Endothelial cell (in vitro differentiated cells): ENCODE measurements at regions not wholly inside any gene's neighbourhood (a gene's known extent, or its start where the extent isn't known, plus 50 kb on each side); places are given as distances from the start of the nearest gene placed in this dataset.

Experiments used
- DNase-seq: peaks from one replicate; pipeline ENCODE4 v3.0.0; 2021; ENCODE audit warnings: low spot score
- H3K27ac Mint-ChIP-seq: one replicate; pipeline ENCODE4 v1.8.0; 2021; ENCODE audit warnings: mixed read lengths, inconsistent platforms; ENCODE audit not compliant: unreplicated experiment
- H3K27me3 Mint-ChIP-seq: one replicate; pipeline ENCODE4 v1.8.0; 2021; ENCODE audit warnings: mild to moderate bottlenecking, moderate library complexity, mixed read lengths, inconsistent platforms; ENCODE audit not compliant: unreplicated experiment
- H3K36me3 Mint-ChIP-seq: one replicate; pipeline ENCODE4 v1.8.0; 2021; ENCODE audit warnings: mild to moderate bottlenecking, low read depth, mixed read lengths, inconsistent platforms; ENCODE audit not compliant: unreplicated experiment
- H3K4me1 Mint-ChIP-seq: one replicate; pipeline ENCODE4 v1.8.0; 2021; ENCODE audit warnings: mild to moderate bottlenecking, mixed read lengths, inconsistent platforms; ENCODE audit not compliant: unreplicated experiment
- H3K4me3 Mint-ChIP-seq: one replicate; pipeline ENCODE4 v1.8.0; 2021; ENCODE audit warnings: mild to moderate bottlenecking, mixed read lengths, inconsistent platforms; ENCODE audit not compliant: unreplicated experiment
- H3K9me3 Mint-ChIP-seq: one replicate; pipeline ENCODE4 v1.8.0; 2021; ENCODE audit warnings: mixed read lengths, inconsistent platforms; ENCODE audit not compliant: unreplicated experiment
- TF ChIP-seq, protein P1 (sequence below): fragments of 200-600 bp; sonication (generic); IDR thresholded peaks from one replicate; pipeline ENCODE4 v1.5.0; 2021; ENCODE audit warnings: antibody characterized with exemption; ENCODE audit not compliant: unreplicated experiment

DNA sequence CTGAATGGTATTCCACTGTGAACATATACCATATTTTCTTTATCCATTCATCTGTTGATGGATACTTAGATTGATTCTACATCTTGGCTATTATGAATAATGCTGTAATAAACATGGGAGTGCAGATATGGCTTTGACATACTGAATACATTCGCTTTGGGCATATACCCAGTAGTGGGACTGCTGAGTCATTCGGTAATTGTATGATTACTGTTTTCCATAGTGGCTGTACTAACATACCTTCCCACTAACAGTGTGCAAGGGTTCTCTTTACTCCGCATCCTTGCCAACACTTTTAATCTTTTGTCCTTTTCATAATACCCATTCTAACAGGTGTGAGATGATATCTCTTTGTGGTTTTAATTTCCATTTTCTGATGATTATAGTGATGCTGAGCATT, 98.2 kb upstream of the ESR1 start:
- H3K36me3 Mint-ChIP-seq, result no peaks in the 10 kb centered on the region
- H3K27ac Mint-ChIP-seq, result no peak overlapping the region
- TF ChIP-seq, protein P1, sequence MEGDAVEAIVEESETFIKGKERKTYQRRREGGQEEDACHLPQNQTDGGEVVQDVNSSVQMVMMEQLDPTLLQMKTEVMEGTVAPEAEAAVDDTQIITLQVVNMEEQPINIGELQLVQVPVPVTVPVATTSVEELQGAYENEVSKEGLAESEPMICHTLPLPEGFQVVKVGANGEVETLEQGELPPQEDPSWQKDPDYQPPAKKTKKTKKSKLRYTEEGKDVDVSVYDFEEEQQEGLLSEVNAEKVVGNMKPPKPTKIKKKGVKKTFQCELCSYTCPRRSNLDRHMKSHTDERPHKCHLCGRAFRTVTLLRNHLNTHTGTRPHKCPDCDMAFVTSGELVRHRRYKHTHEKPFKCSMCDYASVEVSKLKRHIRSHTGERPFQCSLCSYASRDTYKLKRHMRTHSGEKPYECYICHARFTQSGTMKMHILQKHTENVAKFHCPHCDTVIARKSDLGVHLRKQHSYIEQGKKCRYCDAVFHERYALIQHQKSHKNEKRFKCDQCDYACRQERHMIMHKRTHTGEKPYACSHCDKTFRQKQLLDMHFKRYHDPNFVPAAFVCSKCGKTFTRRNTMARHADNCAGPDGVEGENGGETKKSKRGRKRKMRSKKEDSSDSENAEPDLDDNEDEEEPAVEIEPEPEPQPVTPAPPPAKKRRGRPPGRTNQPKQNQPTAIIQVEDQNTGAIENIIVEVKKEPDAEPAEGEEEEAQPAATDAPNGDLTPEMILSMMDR, result no peak
- no peaks in the 10 kb centered on the region for H3K9me3 Mint-ChIP-seq
- peaks cover 5% of the 10 kb centered on the region for H3K27me3 Mint-ChIP-seq
- H3K4me3 Mint-ChIP-seq, result no peak overlapping the region
- H3K4me1 Mint-ChIP-seq, result no peaks in the 10 kb centered on the region
- DNase-seq, result no peak

DNA sequence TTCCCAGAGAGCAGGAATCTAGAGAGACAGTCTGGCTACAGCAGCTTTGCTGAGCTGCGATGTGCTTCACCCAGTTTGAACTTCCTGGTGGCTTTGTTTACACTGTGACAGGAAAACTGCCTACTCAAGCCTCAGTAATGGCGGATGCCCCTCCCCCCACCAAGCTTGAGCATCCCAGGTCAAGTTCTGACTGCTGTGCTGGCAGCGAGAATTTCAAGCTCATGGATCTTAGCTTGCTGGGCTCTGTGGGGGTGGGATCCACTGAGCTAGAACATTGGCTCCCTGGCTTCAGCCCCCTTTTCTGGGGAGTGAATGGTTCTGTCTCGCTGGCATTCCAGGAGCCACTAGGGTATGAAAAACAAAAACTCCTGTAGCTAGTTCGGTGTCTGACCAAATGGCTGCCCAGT, 91.0 kb upstream of the ESR1 start:
- Mint-ChIP-seq H3K27me3 (peaks cover 5% of the 10 kb centered on the region), H3K4me3 (no peak overlapping the region), H3K36me3 (no peaks in the 10 kb centered on the region), H3K27ac (no peak overlapping the region), H3K9me3 (no peaks in the 10 kb centered on the region), H3K4me1 (no peaks in the 10 kb centered on the region)
- peak; percentile 16 for DNase-seq
- TF ChIP-seq, protein P1, result no peak

DNA sequence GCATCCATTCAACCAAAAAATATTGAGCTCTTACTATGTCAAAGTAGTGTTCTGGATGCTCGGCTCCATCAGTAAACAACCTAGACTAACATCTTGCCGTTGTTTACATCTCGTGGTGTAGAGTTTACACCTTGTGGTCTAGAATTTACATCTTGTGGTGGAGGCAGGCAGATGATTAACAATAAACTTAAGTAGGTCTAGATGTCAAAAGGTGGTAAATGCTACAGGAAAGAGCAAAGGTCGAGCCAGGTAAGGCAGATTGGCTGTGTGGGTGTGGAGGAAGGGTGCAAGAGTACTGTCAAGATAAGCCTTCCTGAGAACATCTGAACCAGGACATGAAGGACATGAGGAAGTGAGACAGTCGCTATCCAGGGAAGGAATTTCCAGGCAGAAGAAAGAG, 88.4 kb upstream of the ESR1 start:
- H3K9me3 Mint-ChIP-seq, result no peaks in the 10 kb centered on the region
- peaks cover 6% of the 10 kb centered on the region for H3K4me1 Mint-ChIP-seq
- no peaks in the 10 kb centered on the region for H3K27me3 Mint-ChIP-seq
- DNase-seq, result no peak
- no peaks in the 10 kb centered on the region for H3K36me3 Mint-ChIP-seq
- TF ChIP-seq, protein P1, result no peak
- no peak overlapping the region for H3K4me3 Mint-ChIP-seq
- H3K27ac Mint-ChIP-seq, result no peak overlapping the region

DNA sequence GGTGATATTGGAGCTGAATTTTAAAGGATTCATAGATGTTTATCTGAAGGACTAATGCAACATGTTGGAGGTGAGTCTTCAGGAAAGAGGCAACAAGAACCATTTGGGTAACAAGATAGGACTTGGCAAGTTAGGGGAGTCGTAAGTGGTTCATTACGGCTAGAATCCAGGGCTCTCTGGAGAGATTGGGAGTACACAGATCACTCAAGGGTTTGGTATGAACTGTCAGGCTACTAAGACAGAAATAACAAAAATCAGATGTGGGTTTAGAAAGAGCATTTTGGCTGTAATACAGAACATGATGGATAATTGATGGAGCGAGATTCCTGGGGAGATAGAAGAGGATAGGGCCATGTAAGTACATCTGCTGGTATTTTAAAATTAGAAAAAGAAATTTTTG, 86.3 kb upstream of the ESR1 start:
- TF ChIP-seq, protein P1, result no peak
- peaks cover 1% of the 10 kb centered on the region for H3K27me3 Mint-ChIP-seq
- H3K27ac Mint-ChIP-seq, result no peak overlapping the region
- DNase-seq, result no peak
- peaks cover 6% of the 10 kb centered on the region for H3K4me1 Mint-ChIP-seq
- no peaks in the 10 kb centered on the region for H3K36me3 Mint-ChIP-seq
- no peaks in the 10 kb centered on the region for H3K9me3 Mint-ChIP-seq
- no peak overlapping the region for H3K4me3 Mint-ChIP-seq

DNA sequence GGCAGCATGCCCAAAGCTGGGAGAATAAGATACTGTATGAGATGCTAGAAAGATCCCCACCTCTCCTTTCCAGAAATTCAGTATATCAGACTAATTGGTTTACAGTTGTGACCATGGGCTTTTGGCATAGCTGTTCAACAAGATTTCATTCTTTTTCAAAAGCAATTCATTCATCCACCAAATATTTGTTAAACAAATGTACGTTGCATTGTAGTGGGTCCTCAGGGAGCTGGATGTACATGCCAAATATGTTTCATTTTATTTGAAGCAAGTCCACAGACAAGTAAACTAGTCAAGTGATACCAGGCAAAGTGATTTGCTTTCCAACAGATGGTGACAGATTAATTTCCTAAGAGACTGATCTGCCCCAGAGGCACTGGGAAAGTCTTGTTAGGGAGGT, 85.8 kb upstream of the ESR1 start:
- no peak for DNase-seq
- Mint-ChIP-seq H3K4me3 (no peak overlapping the region), H3K4me1 (peaks cover 6% of the 10 kb centered on the region), H3K36me3 (no peaks in the 10 kb centered on the region), H3K27ac (no peak overlapping the region), H3K27me3 (peaks cover 1% of the 10 kb centered on the region), H3K9me3 (no peaks in the 10 kb centered on the region)
- TF ChIP-seq, protein P1, result no peak
